ENCODE measurements at regions not wholly inside any gene's neighbourhood (a gene's known extent, or its start where the extent isn't known, plus 50 kb on each side); places are given as distances from the start of the nearest gene placed in this dataset.
"Not testable (repeated sequence)": the region's sequence is repeated elsewhere in the genome, so short reads cannot be mapped to it uniquely, and the experiment has no call there.

DNA sequence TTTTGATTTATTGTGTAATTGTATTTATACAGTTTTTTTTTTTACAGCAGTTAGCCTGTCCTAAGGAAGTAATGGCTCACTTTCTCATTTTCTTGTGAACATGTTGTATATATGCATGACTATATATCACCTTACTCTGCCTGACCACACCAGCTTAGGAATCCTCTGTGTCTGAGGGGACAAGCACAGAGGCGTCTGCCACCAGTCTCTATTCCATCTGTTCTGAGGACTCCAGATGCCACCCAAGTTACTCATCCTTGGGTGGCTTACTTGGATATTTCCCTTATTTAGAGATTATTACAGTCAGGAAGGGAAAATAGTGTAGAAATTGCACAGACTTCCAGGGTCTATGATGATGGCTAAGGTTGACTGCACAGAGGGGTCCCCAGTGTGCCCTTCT lies 256.3 kb upstream of the C9orf72 start:
- no peak for DNase-seq (ENCODE audit: low spot score)
- H3K4me3 Mint-ChIP-seq, result no peak overlapping the region
- H3K9me3 Mint-ChIP-seq, result no peaks in the 10 kb centered on the region
- no peaks in the 10 kb centered on the region for H3K36me3 Mint-ChIP-seq (ENCODE audit: low read depth)
- no peaks in the 10 kb centered on the region for H3K4me1 Mint-ChIP-seq (ENCODE audit: low read depth)
- H3K27ac Mint-ChIP-seq, result no peak overlapping the region
- H3K27me3 Mint-ChIP-seq (ENCODE audit: low read depth), result no peaks in the 10 kb centered on the region

DNA sequence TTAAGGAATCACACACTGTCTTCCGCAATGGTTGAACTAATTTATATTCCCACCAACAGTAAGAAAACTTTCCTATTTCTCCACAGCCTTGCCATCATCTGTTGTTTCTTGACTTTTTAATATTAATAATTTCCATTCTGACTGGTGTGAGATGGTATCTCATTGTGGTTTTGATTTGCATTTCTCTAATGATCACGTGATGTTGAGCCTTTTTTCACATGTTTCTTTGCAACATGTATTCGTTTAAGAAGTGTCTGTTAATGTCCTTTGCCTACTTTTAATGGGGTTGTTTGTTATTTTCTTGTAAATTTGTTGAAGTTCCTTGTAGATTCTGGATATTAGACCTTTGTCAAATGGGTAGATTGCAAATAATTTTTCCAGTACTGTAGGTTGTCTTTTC lies 258.8 kb upstream of the C9orf72 start:
- H3K4me1 Mint-ChIP-seq (ENCODE audit: low read depth); H3K9me3 Mint-ChIP-seq; H3K27ac Mint-ChIP-seq; H3K36me3 Mint-ChIP-seq (ENCODE audit: low read depth); DNase-seq (ENCODE audit: low spot score); H3K4me3 Mint-ChIP-seq; H3K27me3 Mint-ChIP-seq (ENCODE audit: low read depth): not testable (repeated sequence)

DNA sequence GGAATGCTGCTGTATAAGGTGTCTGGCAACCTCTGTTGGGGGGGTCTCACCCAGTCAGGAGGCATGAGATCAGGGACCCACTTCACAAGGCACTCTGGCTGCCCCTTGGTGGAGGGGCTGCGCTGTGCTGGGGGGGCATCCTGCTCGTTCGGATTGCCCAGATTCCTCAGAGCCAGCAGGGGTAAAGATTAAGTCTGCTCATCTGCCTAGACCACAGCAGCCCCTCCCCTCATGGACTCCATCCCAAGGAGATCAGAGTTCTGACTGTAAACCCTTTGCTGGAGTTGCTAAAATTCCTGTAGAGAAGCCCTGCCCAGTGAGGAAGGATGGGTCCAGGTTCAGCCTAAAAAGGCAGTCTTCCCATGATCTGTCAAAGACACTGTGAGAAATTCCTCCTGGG lies 262.0 kb upstream of the C9orf72 start:
- H3K27me3 Mint-ChIP-seq (ENCODE audit: low read depth), result no peaks in the 10 kb centered on the region
- no peaks in the 10 kb centered on the region for H3K36me3 Mint-ChIP-seq (ENCODE audit: low read depth)
- no peak overlapping the region for H3K4me3 Mint-ChIP-seq
- no peaks in the 10 kb centered on the region for H3K4me1 Mint-ChIP-seq (ENCODE audit: low read depth)
- H3K27ac Mint-ChIP-seq, result no peak overlapping the region
- no peaks in the 10 kb centered on the region for H3K9me3 Mint-ChIP-seq
- DNase-seq (ENCODE audit: low spot score), result no peak

DNA sequence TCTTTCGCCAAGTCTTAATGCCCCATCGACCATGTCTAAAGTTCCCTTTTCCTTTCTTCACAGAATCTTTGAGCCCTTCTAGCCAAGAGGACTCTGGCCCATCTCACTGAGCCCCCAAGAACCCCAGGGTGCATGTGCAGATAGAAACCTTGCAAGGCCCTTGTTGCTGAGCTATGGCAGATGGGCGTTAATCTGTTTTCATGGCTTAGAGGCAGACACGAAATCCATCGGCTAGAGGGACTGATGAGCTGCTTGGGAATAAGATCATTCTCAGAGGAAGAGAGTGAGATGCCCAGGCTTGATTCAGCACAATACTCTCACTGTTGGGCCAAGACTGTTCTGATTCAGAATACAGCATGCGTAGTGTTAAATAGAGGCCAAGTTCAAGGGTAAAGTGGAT lies 262.5 kb upstream of the C9orf72 start:
- H3K27me3 Mint-ChIP-seq (ENCODE audit: low read depth), result no peaks in the 10 kb centered on the region
- H3K4me1 Mint-ChIP-seq (ENCODE audit: low read depth), result no peaks in the 10 kb centered on the region
- no peak overlapping the region for H3K4me3 Mint-ChIP-seq
- H3K9me3 Mint-ChIP-seq, result no peaks in the 10 kb centered on the region
- no peak for DNase-seq (ENCODE audit: low spot score)
- no peak overlapping the region for H3K27ac Mint-ChIP-seq
- no peaks in the 10 kb centered on the region for H3K36me3 Mint-ChIP-seq (ENCODE audit: low read depth)

DNA sequence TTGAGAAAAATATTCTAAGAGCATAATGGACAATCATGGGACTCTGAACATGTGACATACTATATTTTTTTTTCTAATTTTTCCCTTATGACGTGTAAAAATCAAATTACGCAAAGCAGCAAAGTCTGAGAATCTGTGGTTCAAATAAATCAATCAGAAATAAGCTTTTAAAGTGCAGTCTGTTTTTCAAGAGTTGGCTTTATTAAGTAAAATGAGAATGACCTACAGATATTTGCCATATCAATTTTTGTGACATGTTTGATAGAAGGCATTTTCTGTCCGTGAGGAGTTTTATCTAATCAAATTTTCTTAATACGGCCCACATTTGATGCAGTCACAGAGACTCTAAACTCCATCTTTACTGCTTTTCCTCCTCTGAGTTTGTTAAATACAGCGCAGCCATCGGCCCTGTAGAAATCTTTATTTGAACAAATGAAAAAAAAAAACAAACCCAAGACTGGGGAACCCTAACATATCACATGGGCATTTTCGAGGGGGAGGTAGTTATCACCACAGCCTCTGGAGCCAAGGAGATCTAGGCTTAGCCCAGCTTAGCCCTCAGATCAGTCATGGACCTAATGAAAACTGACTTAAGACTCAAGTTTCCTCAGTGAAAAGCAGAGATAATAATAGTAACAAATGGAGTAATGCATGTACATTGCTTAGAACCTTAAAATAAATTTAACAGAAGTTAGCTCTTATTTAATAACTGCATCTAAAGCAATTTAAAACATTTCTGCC lies 263.6 kb upstream of the C9orf72 start:
- Mint-ChIP-seq H3K4me1 (ENCODE audit: low read depth) (no peaks in the 10 kb centered on the region), H3K4me3 (no peak overlapping the region), H3K27ac (no peak overlapping the region), H3K9me3 (no peaks in the 10 kb centered on the region), H3K27me3 (ENCODE audit: low read depth) (no peaks in the 10 kb centered on the region), H3K36me3 (ENCODE audit: low read depth) (no peaks in the 10 kb centered on the region)
- no peak for DNase-seq (ENCODE audit: low spot score)

DNA sequence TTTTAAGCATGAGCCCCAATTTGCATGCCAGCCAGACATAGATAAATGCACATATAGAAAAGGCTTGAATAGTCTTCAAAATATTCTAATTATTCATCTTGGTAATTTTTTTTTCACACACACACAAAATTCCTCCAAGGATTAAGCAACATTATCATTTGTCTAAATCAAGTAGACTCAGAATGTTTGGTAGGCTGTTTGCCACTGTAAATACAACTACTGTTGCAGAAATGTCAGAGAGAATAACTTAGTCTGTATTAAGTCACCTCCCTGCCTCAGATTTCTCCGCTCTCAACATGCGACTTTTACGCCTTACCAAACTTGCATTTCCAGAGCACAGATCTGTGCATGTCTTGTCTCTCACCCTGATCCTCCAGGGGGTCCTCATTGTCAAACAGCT lies 265.6 kb upstream of the C9orf72 start:
- no peak for DNase-seq (ENCODE audit: low spot score)
- Mint-ChIP-seq H3K4me3 (no peak overlapping the region), H3K27ac (no peak overlapping the region), H3K4me1 (ENCODE audit: low read depth) (no peaks in the 10 kb centered on the region), H3K36me3 (ENCODE audit: low read depth) (no peaks in the 10 kb centered on the region), H3K9me3 (no peaks in the 10 kb centered on the region), H3K27me3 (ENCODE audit: low read depth) (no peaks in the 10 kb centered on the region)

DNA sequence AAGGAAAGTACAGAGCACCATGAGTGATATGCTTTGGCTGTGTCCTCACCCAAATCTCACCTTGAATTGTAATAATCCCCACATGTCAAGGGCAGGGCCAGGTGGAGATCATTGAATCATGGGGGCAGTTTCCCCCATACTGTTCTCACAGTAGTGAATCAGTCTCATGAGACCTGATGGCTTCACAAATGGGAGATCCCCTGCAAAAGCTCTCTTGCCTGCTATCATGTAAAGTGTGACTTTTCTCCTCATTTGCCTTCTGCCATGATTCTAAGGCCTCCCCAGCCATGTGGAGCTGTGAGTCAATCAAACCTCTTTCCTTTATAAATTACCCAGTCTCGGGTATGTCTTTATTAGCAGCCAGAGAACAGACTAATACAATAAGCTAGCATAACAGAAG lies 266.5 kb upstream of the C9orf72 start:
- DNase-seq (ENCODE audit: low spot score); H3K4me1 Mint-ChIP-seq (ENCODE audit: low read depth); H3K36me3 Mint-ChIP-seq (ENCODE audit: low read depth); H3K27me3 Mint-ChIP-seq (ENCODE audit: low read depth); H3K27ac Mint-ChIP-seq; H3K9me3 Mint-ChIP-seq; H3K4me3 Mint-ChIP-seq: not testable (repeated sequence)

DNA sequence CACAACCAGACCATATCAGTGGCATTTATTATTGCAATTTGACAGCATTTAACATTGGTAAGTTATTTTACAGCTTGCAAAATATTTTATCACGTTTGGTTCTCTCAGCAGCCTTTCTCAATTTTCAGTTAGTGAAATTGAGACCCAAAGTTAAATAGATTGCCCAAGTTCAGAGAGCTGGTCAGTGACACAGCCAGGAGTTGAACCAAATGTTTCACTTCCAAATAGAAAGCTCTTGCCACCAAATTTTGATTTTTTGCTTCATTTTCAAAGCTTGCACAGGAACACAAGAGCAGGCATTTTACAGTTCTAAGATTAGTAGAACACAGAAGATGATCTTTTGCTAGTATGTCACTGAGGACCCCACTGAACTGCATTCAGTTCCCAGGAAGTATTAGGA lies 271.5 kb upstream of the C9orf72 start:
- no peaks in the 10 kb centered on the region for H3K9me3 Mint-ChIP-seq
- DNase-seq (ENCODE audit: low spot score), result no peak
- no peaks in the 10 kb centered on the region for H3K36me3 Mint-ChIP-seq (ENCODE audit: low read depth)
- H3K4me1 Mint-ChIP-seq (ENCODE audit: low read depth), result no peaks in the 10 kb centered on the region
- H3K27ac Mint-ChIP-seq, result no peak overlapping the region
- H3K27me3 Mint-ChIP-seq (ENCODE audit: low read depth), result no peaks in the 10 kb centered on the region
- no peak overlapping the region for H3K4me3 Mint-ChIP-seq

DNA sequence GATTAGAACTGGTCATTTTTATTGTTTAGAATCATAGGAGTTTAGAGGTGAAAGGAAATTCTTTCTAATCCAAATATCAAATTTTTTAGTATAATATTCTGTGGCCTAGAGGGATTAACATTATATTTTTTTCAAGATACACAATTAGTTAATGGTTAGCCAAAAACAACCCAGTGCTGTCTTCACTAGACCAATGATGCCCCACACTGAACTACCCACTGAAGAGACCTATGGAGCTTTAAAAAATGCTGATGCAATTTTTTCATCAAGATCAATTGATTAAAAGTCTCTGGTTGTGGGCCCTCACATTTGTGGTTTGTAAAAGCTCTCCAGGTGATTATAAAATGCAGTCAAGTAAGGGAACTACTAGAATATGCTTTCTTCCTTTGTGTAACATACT lies 274.1 kb upstream of the C9orf72 start:
- H3K9me3 Mint-ChIP-seq, result no peaks in the 10 kb centered on the region
- no peaks in the 10 kb centered on the region for H3K36me3 Mint-ChIP-seq (ENCODE audit: low read depth)

DNA sequence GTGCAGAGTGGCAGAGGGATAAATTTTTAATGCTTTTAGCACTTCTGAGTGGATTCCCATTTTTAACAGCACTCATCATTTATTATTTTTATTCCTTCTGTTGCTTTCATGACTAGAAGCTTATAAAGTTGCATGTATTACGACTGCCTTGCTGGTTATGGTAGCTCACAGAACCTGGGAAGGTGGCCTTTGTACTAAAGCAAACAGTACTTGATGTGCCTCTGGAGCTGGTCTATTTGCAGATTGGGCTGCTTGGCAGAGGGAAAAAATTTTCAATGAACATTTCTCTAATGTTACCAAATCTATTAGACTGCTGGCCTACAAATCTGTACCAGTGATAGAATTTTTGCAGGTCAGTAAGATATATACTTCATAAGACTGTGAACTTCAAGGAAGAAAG lies 274.5 kb upstream of the C9orf72 start:
- Mint-ChIP-seq H3K27me3 (ENCODE audit: low read depth) (no peaks in the 10 kb centered on the region), H3K4me3 (no peak overlapping the region), H3K27ac (no peak overlapping the region), H3K4me1 (ENCODE audit: low read depth) (no peaks in the 10 kb centered on the region), H3K36me3 (ENCODE audit: low read depth) (no peaks in the 10 kb centered on the region), H3K9me3 (no peaks in the 10 kb centered on the region)
- DNase-seq (ENCODE audit: low spot score), result no peak

More for the DNA sequence above, 274.1 kb upstream of the C9orf72 start:
- Mint-ChIP-seq H3K4me3 (no peak overlapping the region), H3K27ac (no peak overlapping the region), H3K27me3 (ENCODE audit: low read depth) (no peaks in the 10 kb centered on the region), H3K4me1 (ENCODE audit: low read depth) (no peaks in the 10 kb centered on the region)
- no peak for DNase-seq (ENCODE audit: low spot score)

DNA sequence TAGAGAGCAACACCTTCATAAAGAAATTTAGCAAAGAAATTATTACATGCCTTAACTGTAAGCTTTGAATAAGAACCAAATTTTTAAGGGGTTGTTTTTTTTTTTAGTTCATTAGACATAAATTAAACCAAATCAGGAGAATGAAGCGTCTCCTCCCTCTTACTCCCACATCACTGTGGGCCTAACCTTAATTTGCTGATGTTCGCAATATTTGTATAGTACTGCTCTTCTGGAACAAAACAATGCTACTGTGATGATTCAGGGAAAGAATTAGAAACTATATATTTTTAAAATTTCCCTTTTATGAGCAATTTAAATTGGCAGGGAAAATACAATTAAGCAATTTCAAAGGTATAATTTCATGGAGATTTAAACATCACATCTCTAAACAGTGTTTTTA lies 275.0 kb upstream of the C9orf72 start:
- no peak for DNase-seq (ENCODE audit: low spot score)
- H3K4me3 Mint-ChIP-seq, result no peak overlapping the region
- H3K27me3 Mint-ChIP-seq (ENCODE audit: low read depth), result no peaks in the 10 kb centered on the region
- no peaks in the 10 kb centered on the region for H3K9me3 Mint-ChIP-seq
- H3K27ac Mint-ChIP-seq, result no peak overlapping the region
- no peaks in the 10 kb centered on the region for H3K36me3 Mint-ChIP-seq (ENCODE audit: low read depth)
- H3K4me1 Mint-ChIP-seq (ENCODE audit: low read depth), result no peaks in the 10 kb centered on the region

DNA sequence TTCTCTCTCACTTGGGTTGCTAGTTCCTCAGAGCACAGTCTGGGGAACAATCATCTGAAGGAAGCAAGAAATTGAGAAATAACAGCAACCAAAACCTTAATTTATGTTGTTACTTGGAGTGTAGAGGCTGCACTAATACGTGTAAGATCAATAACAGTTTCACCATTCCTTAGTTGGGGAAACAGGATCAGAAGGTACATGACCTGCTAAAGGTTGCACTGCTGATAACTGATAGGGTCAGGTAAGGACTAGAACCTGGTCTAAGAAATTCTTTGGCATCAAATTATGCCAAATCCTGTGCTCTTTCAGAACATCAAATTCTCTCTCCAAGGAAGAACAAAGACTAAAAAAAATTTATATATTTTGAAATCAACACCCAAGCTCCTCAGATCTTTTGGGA lies 278.6 kb upstream of the C9orf72 start:
- Mint-ChIP-seq H3K36me3 (ENCODE audit: low read depth) (no peaks in the 10 kb centered on the region), H3K4me3 (no peak overlapping the region), H3K27ac (no peak overlapping the region), H3K4me1 (ENCODE audit: low read depth) (no peaks in the 10 kb centered on the region), H3K9me3 (no peaks in the 10 kb centered on the region), H3K27me3 (ENCODE audit: low read depth) (no peaks in the 10 kb centered on the region)
- no peak for DNase-seq (ENCODE audit: low spot score)

DNA sequence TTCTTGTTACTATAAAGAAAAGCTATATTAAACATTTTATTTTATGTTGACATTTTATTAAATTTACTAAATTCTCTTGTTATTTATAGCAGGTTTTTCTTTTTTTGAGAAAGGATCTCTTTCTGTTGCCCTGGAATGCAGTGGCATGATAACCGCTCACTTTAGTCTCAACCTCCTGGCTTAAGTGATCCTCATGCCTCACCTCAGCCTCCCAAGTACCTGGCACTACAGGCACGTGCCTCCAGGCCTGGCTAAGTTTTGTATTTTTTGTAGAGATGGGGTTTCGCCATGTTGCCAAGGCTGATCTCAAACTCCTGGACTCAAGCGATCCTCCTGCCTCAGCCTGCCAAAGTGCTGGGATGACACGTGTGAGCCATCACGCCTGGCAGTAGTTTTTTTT lies 280.2 kb upstream of the C9orf72 start:
- Mint-ChIP-seq H3K4me1 (ENCODE audit: low read depth) (no peaks in the 10 kb centered on the region), H3K9me3 (no peaks in the 10 kb centered on the region), H3K36me3 (ENCODE audit: low read depth) (no peaks in the 10 kb centered on the region), H3K4me3 (no peak overlapping the region), H3K27ac (no peak overlapping the region), H3K27me3 (ENCODE audit: low read depth) (no peaks in the 10 kb centered on the region)
- no peak for DNase-seq (ENCODE audit: low spot score)

DNA sequence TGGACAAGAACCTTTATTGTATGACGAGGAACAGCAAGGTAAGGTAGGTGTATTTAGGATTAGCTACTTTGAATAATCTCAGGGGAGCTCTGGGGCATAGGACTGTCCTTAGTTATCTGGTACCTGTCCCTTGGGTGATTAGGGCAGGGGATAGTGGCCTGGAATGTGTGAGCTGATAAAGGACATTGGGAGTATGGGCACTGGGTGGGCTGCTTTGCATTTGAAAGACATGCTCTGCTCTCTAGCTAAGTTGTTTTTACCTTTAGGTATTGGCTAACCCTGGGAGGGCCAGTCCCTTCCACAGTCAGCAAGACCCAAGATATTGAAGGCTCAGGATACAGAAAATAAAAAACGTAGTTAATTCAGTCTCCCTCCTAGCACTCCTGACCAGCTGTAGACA lies 282.8 kb upstream of the C9orf72 start:
- no peak for DNase-seq (ENCODE audit: low spot score)
- H3K36me3 Mint-ChIP-seq (ENCODE audit: low read depth), result no peaks in the 10 kb centered on the region
- H3K4me3 Mint-ChIP-seq, result no peak overlapping the region
- no peaks in the 10 kb centered on the region for H3K27me3 Mint-ChIP-seq (ENCODE audit: low read depth)
- H3K27ac Mint-ChIP-seq, result no peak overlapping the region
- no peaks in the 10 kb centered on the region for H3K4me1 Mint-ChIP-seq (ENCODE audit: low read depth)
- no peaks in the 10 kb centered on the region for H3K9me3 Mint-ChIP-seq

DNA sequence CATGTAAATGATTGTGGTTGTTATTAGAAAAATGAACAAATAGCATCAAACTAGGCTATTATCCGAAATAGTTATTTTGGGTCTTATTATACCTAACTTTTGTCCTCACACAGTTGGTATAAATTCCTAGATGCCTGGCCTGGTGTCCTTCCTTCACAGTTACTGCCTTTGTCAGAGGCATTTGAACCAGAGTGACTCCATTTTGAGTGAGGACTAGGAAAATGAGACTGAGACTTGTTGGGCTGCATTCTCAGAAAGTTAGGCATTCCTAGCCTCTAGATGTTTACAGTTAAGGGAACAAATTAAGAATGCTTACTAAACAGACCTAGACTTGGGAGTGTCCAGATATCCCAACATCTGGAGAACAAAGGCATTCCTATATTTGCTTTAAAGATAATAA lies 283.5 kb upstream of the C9orf72 start:
- Mint-ChIP-seq H3K4me1 (ENCODE audit: low read depth) (no peaks in the 10 kb centered on the region), H3K27ac (no peak overlapping the region), H3K36me3 (ENCODE audit: low read depth) (no peaks in the 10 kb centered on the region), H3K9me3 (no peaks in the 10 kb centered on the region), H3K27me3 (ENCODE audit: low read depth) (no peaks in the 10 kb centered on the region), H3K4me3 (no peak overlapping the region)
- no peak for DNase-seq (ENCODE audit: low spot score)

Measured in T-helper 2 cell treated with Interferon-gamma antibody and Interleukin-4, amounts not matched to agents 5 μg/mL and 100 μg/mL, for 36 hours (primary cell).